SH-SY5Y (cell line): ENCODE measurements at regions not wholly inside any gene's neighbourhood (a gene's known extent, or its start where the extent isn't known, plus 50 kb on each side); places are given as distances from the start of the nearest gene placed in this dataset.

Source experiments
- GATA2 ChIP-seq: IDR thresholded peaks from 2 replicates; pipeline ENCODE4 v1.6.1; 2011; ENCODE audit warnings: mild to moderate bottlenecking, low read depth, low read length
- GATA3 ChIP-seq: IDR thresholded peaks from 2 replicates; pipeline ENCODE4 v1.6.1; 2011; ENCODE audit warnings: low read depth, mild to moderate bottlenecking, low read length, moderate library complexity

GRCh38 chr3:153244961-153245360 is 82.9 kb downstream of the RAP2B start:
- TF ChIP-seq GATA3 (no peak), GATA2 (no peak)
